Left kidney (tissue), 1 donor: ENCODE measurements at regions not wholly inside any gene's neighbourhood (a gene's known extent, or its start where the extent isn't known, plus 50 kb on each side); places are given as distances from the start of the nearest gene placed in this dataset.

ENCODE experiments used
- DNase-seq: peaks from one replicate; pipeline ENCODE4 v3.0.0-alpha.2; 2013

GRCh38 chr10:52877451-52877850 is 104.9 kb upstream of the MBL2 start:
- no peak for DNase-seq

- DNase-seq, result no peak
These were observed 102.8 kb upstream of the MBL2 start for GRCh38 chr10:52875336-52875735.

GRCh38 chr10:52874581-52874980 is 102.0 kb upstream of the MBL2 start:
- DNase-seq, result no peak

GRCh38 chr10:52871191-52871843 is 98.7 kb upstream of the MBL2 start:
- DNase-seq, result no peak

GRCh38 chr10:52870562-52870961 is 98.0 kb upstream of the MBL2 start:
- DNase-seq, result no peak

GRCh38 chr10:52869864-52870263 is 97.3 kb upstream of the MBL2 start:
- no peak for DNase-seq

GRCh38 chr10:52865213-52865612 is 92.6 kb upstream of the MBL2 start:
- no peak for DNase-seq

- peak; percentile 10 for DNase-seq
These were observed 91.9 kb upstream of the MBL2 start for GRCh38 chr10:52864201-52865106.

- DNase-seq, result no peak
These were observed 86.1 kb upstream of the MBL2 start for GRCh38 chr10:52858722-52859121.

- DNase-seq, result no peak
These were observed 83.2 kb upstream of the MBL2 start for GRCh38 chr10:52855546-52856325.

- DNase-seq, result no peak
These were observed 81.1 kb upstream of the MBL2 start for GRCh38 chr10:52853704-52854103.

- DNase-seq, result no peak
These were observed 64.2 kb upstream of the MBL2 start for GRCh38 chr10:52836816-52837215.
